NB4 (cell line): ENCODE measurements at regions not wholly inside any gene's neighbourhood (a gene's known extent, or its start where the extent isn't known, plus 50 kb on each side); places are given as distances from the start of the nearest gene placed in this dataset.

Experiments used
- MYC ChIP-seq: IDR thresholded peaks from 2 replicates; pipeline ENCODE4 v1.6.1; 2011; ENCODE audit warnings: low read depth, low read length
- POLR2A ChIP-seq: IDR thresholded peaks from 2 replicates; pipeline ENCODE4 v1.6.1; 2011; ENCODE audit warnings: mild to moderate bottlenecking; ENCODE audit not compliant: insufficient read length; ENCODE audit errors: extremely low read depth
- TF ChIP-seq, protein P1 (sequence below): IDR thresholded peaks from one replicate; pipeline ENCODE4 v1.5.1; 2012; ENCODE audit warnings: low read depth, low read length
- TF ChIP-seq, protein P2 (sequence below): IDR thresholded peaks from 2 replicates; pipeline ENCODE4 v1.6.1; 2011; ENCODE audit warnings: low read depth, low read length

DNA sequence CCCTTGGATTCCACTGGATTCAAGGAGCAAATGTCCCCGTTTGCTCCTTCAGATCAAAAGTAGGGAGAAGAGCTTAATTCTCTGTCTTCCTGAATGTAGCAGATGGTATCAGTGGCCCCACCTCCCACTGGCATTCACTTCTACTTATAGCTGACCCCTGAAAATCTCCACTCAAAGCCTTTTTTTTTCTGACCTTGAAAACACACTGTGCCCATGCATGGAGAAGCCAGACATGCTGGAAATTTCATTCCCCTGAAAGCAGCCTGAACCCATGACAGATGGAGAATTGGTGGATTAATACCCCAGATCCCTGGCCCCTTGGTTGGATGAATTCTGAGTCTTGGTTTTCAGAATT lies 76.6 kb upstream of the UBAC2 start:
- TF ChIP-seq, protein P1, sequence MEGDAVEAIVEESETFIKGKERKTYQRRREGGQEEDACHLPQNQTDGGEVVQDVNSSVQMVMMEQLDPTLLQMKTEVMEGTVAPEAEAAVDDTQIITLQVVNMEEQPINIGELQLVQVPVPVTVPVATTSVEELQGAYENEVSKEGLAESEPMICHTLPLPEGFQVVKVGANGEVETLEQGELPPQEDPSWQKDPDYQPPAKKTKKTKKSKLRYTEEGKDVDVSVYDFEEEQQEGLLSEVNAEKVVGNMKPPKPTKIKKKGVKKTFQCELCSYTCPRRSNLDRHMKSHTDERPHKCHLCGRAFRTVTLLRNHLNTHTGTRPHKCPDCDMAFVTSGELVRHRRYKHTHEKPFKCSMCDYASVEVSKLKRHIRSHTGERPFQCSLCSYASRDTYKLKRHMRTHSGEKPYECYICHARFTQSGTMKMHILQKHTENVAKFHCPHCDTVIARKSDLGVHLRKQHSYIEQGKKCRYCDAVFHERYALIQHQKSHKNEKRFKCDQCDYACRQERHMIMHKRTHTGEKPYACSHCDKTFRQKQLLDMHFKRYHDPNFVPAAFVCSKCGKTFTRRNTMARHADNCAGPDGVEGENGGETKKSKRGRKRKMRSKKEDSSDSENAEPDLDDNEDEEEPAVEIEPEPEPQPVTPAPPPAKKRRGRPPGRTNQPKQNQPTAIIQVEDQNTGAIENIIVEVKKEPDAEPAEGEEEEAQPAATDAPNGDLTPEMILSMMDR = no peak
- TF ChIP-seq MYC (no peak), POLR2A (no peak)
- TF ChIP-seq, protein P2, sequence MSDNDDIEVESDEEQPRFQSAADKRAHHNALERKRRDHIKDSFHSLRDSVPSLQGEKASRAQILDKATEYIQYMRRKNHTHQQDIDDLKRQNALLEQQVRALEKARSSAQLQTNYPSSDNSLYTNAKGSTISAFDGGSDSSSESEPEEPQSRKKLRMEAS = no peak
